Testis (tissue), 2 donors: ENCODE measurements at regions not wholly inside any gene's neighbourhood (a gene's known extent, or its start where the extent isn't known, plus 50 kb on each side); places are given as distances from the start of the nearest gene placed in this dataset.

Experiments used
- DNase-seq: peaks from one replicate; pipeline ENCODE4 v3.0.0-alpha.2; 2019
- H3K27ac ChIP-seq, 2 donors: fragments of 200-600 bp; sonication (generic); one replicate each; pipeline ENCODE4 v1.5.1; 2019
- H3K27me3 ChIP-seq: fragments of 200-600 bp; sonication (generic); one replicate; pipeline ENCODE4 v1.5.1; 2019
- H3K36me3 ChIP-seq: fragments of 200-600 bp; sonication (generic); one replicate; pipeline ENCODE4 v1.5.1; 2017; ENCODE audit warnings: low read depth; ENCODE audit errors: missing control alignments
- H3K4me1 ChIP-seq: fragments of 200-600 bp; sonication (generic); one replicate; pipeline ENCODE4 v1.5.1; 2019
- H3K4me3 ChIP-seq, 2 donors: fragments of 200-600 bp; sonication (generic); one replicate each; pipeline ENCODE4 v1.5.1; 2017 to 2019
- H3K9me3 ChIP-seq: fragments of 200-600 bp; sonication (generic); one replicate; pipeline ENCODE4 v1.5.1; 2017
- CTCF ChIP-seq, 3 experiments: fragments of 450-650 bp in 2 of 3; fragments of 200-600 bp in 1 of 3; sonication (generic) in 1 of 3; IDR thresholded peaks; one replicate each; pipeline ENCODE4 v1.5.1; 2016 to 2019; ENCODE audit warnings: antibody characterized with exemption in 3 of 3, mild to moderate bottlenecking in 2 of 3, moderate library complexity in 1 of 3
- POLR2A ChIP-seq: fragments of 450-650 bp; IDR thresholded peaks from one replicate; pipeline ENCODE4 v1.6.1; 2017; ENCODE audit warnings: antibody characterized with exemption, mild to moderate bottlenecking, moderate library complexity
- WGBS, 2 donors: methylation state at CpG; one replicate each; pipeline ENCODE4 v1.1.5; 2018; 5-methylcytosine and 5-hydroxymethylcytosine counted together
- intact Hi-C: fragments of 100-400 bp; cut with DNase I; formaldehyde crosslinking; loops from one replicate; pipeline ENCODE4 v1.15.1; 2023; ENCODE audit warnings: low total_unique reads

GRCh38 chr12:3417113-3417512 is 73.9 kb upstream of the PRMT8 start:
- H3K36me3 ChIP-seq = no peaks in the 10 kb centered on the region
- no peaks in the 10 kb centered on the region for H3K9me3 ChIP-seq
- WGBS, 2 donors = 50 to 66% methylated on average over 3 of the region's 3 CpGs
- H3K27me3 ChIP-seq = no peaks in the 10 kb centered on the region
- no peak for DNase-seq
- H3K27ac ChIP-seq = no peak overlapping the region
- no peak overlapping the region for H3K4me3 ChIP-seq
- intact Hi-C loops = no loop called here
- TF ChIP-seq CTCF (IDR thresholded peaks at IDR 0.05) = no peak
- H3K4me1 ChIP-seq = no peaks in the 10 kb centered on the region

GRCh38 chr12:3417937-3418462 is 73.0 kb upstream of the PRMT8 start:
- intact Hi-C loops = no loop called here
- TF ChIP-seq POLR2A = no peak
- TF ChIP-seq CTCF (IDR thresholded peaks at IDR 0.05) = no peak
- 82 to 90% methylated on average over 3 of the region's 3 CpGs for WGBS, 2 donors
- Histone ChIP-seq H3K4me1 (no peaks in the 10 kb centered on the region), H3K4me3 (no peak overlapping the region), H3K27me3 (no peaks in the 10 kb centered on the region), H3K9me3 (no peaks in the 10 kb centered on the region), H3K27ac (no peak overlapping the region), H3K36me3 (no peaks in the 10 kb centered on the region)
- no peak for DNase-seq

GRCh38 chr12:3418609-3419390 is 72.2 kb upstream of the PRMT8 start:
- H3K4me3 ChIP-seq = no peak overlapping the region
- no peaks in the 10 kb centered on the region for H3K27me3 ChIP-seq
- TF ChIP-seq CTCF (IDR thresholded peaks at IDR 0.05) (no peak), POLR2A (no peak)
- intact Hi-C loops = no loop called here
- H3K36me3 ChIP-seq = no peaks in the 10 kb centered on the region
- DNase-seq = no peak
- no peaks in the 10 kb centered on the region for H3K4me1 ChIP-seq
- WGBS, 2 donors = 84 to 85% methylated on average over 12 of the region's 12 CpGs
- no peaks in the 10 kb centered on the region for H3K9me3 ChIP-seq
- H3K27ac ChIP-seq = no peak overlapping the region

DNA sequence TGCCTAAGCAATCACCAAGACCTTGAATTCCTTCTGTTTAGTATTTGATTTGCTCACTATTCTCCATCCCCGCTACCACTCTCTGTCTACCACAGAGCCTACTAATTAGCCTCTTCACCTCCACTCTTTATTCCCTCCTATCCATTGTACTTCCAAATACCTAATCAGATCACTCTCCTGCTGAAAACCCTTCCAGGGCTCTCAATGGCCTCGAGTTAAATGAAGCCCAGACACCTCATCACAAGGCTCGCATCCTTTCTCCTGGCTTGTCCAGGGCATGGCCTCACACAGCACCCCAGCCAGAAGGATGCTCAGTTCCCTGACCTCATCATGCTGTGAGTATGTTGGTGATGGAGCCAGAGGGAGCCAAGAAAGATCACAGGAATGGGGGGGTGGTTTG is 71.4 kb upstream of the PRMT8 start:
- 81 to 82% methylated on average over 3 of the region's 3 CpGs for WGBS, 2 donors
- no peak for TF ChIP-seq CTCF (IDR thresholded peaks at IDR 0.05)
- no peak for TF ChIP-seq POLR2A
- intact Hi-C loops = no loop called here
- Histone ChIP-seq H3K27me3 (no peaks in the 10 kb centered on the region), H3K4me1 (no peaks in the 10 kb centered on the region), H3K27ac (no peak overlapping the region), H3K9me3 (no peaks in the 10 kb centered on the region), H3K36me3 (no peaks in the 10 kb centered on the region), H3K4me3 (no peak overlapping the region)
- DNase-seq = no peak

DNA sequence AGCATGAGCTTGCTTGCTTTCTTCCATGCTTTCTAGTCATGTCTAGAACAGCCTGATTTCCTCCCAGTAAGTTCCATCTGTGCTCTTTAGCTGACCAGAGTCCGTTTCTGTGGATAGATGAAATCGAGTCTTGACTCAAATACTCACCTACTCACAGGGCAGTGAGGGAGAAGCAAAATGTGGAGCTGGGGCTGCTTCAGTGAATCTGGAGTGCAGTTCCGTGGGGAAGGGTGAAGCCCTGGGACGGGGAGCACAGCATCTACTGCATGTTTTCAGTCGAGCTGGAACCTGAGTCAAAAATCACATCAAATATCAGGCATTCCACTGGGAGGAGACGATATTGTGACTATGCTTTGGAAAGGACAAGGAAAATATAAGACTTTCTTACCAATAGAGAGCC is 70.3 kb upstream of the PRMT8 start:
- H3K36me3 ChIP-seq = no peaks in the 10 kb centered on the region
- TF ChIP-seq CTCF (IDR thresholded peaks at IDR 0.05) (no peak), POLR2A (no peak)
- H3K4me1 ChIP-seq = no peaks in the 10 kb centered on the region
- no peak overlapping the region for H3K4me3 ChIP-seq
- no peaks in the 10 kb centered on the region for H3K27me3 ChIP-seq
- DNase-seq = no peak
- no peaks in the 10 kb centered on the region for H3K9me3 ChIP-seq
- intact Hi-C loops = no loop called here
- 63 to 69% methylated on average over 6 of the region's 6 CpGs for WGBS, 2 donors
- no peak overlapping the region for H3K27ac ChIP-seq
